ENCODE measurements at regions not wholly inside any gene's neighbourhood (a gene's known extent, or its start where the extent isn't known, plus 50 kb on each side); places are given as distances from the start of the nearest gene placed in this dataset.

DNA sequence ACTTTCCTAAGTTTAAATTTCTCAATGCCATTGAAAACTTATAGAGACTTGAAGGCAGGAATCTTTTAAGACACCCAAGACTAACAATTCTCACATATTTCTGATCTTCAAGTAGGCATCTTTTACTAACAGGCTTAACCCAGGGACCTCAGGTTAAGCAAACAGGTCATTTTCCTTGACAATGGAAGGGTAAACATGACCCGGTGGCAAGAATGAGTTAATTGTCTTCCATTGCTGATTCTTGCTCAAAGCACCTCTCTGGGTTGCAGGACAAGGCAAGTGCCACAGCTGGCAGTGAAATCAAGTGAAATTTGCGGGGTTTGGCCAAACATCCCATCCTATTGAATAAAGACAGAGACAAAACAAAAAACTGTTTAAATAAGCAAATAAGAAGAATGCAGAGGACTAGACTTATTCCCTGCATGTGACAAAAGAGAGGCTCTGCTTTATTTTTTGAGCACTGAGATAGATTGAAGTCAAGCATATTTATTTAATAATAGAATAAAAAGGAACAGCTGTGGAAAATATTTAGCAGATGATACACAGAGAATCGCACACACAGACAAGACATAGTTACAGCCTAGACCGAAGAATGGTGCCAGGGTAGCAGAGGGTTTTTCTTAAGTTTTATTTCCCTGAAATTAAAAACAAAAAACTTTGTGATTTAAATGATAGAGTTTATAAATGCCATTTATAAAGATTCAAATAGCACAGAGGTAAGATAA is 56.0 kb upstream of the MITF start:
- TF ChIP-seq, protein P1, sequence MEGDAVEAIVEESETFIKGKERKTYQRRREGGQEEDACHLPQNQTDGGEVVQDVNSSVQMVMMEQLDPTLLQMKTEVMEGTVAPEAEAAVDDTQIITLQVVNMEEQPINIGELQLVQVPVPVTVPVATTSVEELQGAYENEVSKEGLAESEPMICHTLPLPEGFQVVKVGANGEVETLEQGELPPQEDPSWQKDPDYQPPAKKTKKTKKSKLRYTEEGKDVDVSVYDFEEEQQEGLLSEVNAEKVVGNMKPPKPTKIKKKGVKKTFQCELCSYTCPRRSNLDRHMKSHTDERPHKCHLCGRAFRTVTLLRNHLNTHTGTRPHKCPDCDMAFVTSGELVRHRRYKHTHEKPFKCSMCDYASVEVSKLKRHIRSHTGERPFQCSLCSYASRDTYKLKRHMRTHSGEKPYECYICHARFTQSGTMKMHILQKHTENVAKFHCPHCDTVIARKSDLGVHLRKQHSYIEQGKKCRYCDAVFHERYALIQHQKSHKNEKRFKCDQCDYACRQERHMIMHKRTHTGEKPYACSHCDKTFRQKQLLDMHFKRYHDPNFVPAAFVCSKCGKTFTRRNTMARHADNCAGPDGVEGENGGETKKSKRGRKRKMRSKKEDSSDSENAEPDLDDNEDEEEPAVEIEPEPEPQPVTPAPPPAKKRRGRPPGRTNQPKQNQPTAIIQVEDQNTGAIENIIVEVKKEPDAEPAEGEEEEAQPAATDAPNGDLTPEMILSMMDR (IDR thresholded peaks at IDR 0.05), result no peak
- TF ChIP-seq POLR2A (IDR thresholded peaks at IDR 0.05) (no peak), EP300 (IDR thresholded peaks at IDR 0.05) (no peak), POLR2AphosphoS5 (IDR thresholded peaks at IDR 0.05) (no peak)

All from stomach (tissue), 4 donors.